Loucy (cell line): ENCODE measurements at regions not wholly inside any gene's neighbourhood (a gene's known extent, or its start where the extent isn't known, plus 50 kb on each side); places are given as distances from the start of the nearest gene placed in this dataset.
"Not testable (repeated sequence)": the region's sequence is repeated elsewhere in the genome, so short reads cannot be mapped to it uniquely, and the experiment has no call there.

Source experiments
- H2AFZ ChIP-seq: fragments of 200-600 bp; sonication (generic); 2 replicates; pipeline ENCODE4 v1.6.0; 2016; ENCODE audit warnings: antibody characterized with exemption, mild to moderate bottlenecking, low read length, moderate library complexity
- H3F3A ChIP-seq: fragments of 200-600 bp; 2 replicates; pipeline ENCODE4 v1.6.0; 2016; ENCODE audit warnings: antibody characterized with exemption, low read depth, mild to moderate bottlenecking
- H3K27me3 ChIP-seq: fragments of 200-600 bp; sonication (generic); 2 replicates; pipeline ENCODE4 v1.6.1; 2014; ENCODE audit warnings: low read length, mild to moderate bottlenecking; ENCODE audit not compliant: insufficient read depth, poor library complexity, severe bottlenecking
- H3K36me3 ChIP-seq: fragments of 200-600 bp; sonication (generic); 2 replicates; pipeline ENCODE4 v1.6.1; 2016; ENCODE audit warnings: low read length; ENCODE audit not compliant: insufficient read depth
- H3K4me1 ChIP-seq: fragments of 200-600 bp; sonication (generic); 2 replicates; pipeline ENCODE4 v1.5.1; 2014; ENCODE audit warnings: low read length, mild to moderate bottlenecking; ENCODE audit not compliant: insufficient read depth, poor library complexity, severe bottlenecking
- H3K4me2 ChIP-seq: fragments of 200-600 bp; sonication (generic); 2 replicates; pipeline ENCODE4 v1.6.0; 2014; ENCODE audit warnings: antibody characterized with exemption, low read length, low read depth, mild to moderate bottlenecking; ENCODE audit not compliant: poor library complexity, severe bottlenecking
- H3K4me3 ChIP-seq: fragments of 200-600 bp; sonication (generic); 2 replicates; pipeline ENCODE4 v1.5.1; 2014; ENCODE audit warnings: low read length, mild to moderate bottlenecking, mixed read lengths; ENCODE audit not compliant: poor library complexity, severe bottlenecking
- H3K79me2 ChIP-seq: fragments of 200-600 bp; sonication (generic); 2 replicates; pipeline ENCODE4 v1.6.1; 2014; ENCODE audit warnings: low read length; ENCODE audit not compliant: insufficient read depth
- H3K9ac ChIP-seq: fragments of 200-600 bp; sonication (generic); 2 replicates; pipeline ENCODE4 v1.6.0; 2014; ENCODE audit warnings: mild to moderate bottlenecking, low read depth, low read length, moderate library complexity; ENCODE audit not compliant: poor library complexity, severe bottlenecking
- H3K9me2 ChIP-seq: fragments of 200-600 bp; sonication (generic); replicated peaks from 2 replicates; pipeline ENCODE4 v1.6.1; 2016; ENCODE audit warnings: low read depth, low read length, mixed read lengths
- H3K9me3 ChIP-seq: fragments of 200-600 bp; sonication (generic); 2 replicates; pipeline ENCODE4 v1.6.1; 2014; ENCODE audit warnings: mild to moderate bottlenecking, antibody characterized with exemption, low read length, low read depth; ENCODE audit not compliant: insufficient read depth
- H4K20me1 ChIP-seq: fragments of 200-600 bp; sonication (generic); 2 replicates; pipeline ENCODE4 v1.6.0; 2014; ENCODE audit warnings: antibody characterized with exemption, low read length, mild to moderate bottlenecking; ENCODE audit not compliant: insufficient read depth, poor library complexity, severe bottlenecking
- EZH2phosphoT487 ChIP-seq: fragments of 200-600 bp; IDR thresholded peaks from 2 replicates; pipeline ENCODE4 v1.6.1; 2018; ENCODE audit warnings: antibody characterized with exemption, mild to moderate bottlenecking, moderate library complexity, borderline replicate concordance
- TF ChIP-seq, protein P1 (sequence below): fragments of 200-600 bp; sonication (generic); conservative IDR thresholded peaks from 2 replicates; pipeline ENCODE4 v1.5.1; 2014; ENCODE audit warnings: mild to moderate bottlenecking, antibody characterized with exemption, low read length

GRCh38 chrX:95509474-95509873 lies 1175.2 kb upstream of the DIAPH2 start:
- Histone ChIP-seq H3K4me1 (no peaks in the 10 kb centered on the region), H3K79me2 (no peaks in the 10 kb centered on the region), H3K4me3 (no peak overlapping the region), H3F3A (no peaks in the 10 kb centered on the region), H3K4me2 (no peak overlapping the region), H3K9ac (no peak overlapping the region), H3K9me2 (no peaks in the 10 kb centered on the region), H3K9me3 (no peaks in the 10 kb centered on the region), H4K20me1 (no peaks in the 10 kb centered on the region), H2AFZ (no peak overlapping the region), H3K27me3 (no peaks in the 10 kb centered on the region), H3K36me3 (no peaks in the 10 kb centered on the region)
- TF ChIP-seq, protein P1, sequence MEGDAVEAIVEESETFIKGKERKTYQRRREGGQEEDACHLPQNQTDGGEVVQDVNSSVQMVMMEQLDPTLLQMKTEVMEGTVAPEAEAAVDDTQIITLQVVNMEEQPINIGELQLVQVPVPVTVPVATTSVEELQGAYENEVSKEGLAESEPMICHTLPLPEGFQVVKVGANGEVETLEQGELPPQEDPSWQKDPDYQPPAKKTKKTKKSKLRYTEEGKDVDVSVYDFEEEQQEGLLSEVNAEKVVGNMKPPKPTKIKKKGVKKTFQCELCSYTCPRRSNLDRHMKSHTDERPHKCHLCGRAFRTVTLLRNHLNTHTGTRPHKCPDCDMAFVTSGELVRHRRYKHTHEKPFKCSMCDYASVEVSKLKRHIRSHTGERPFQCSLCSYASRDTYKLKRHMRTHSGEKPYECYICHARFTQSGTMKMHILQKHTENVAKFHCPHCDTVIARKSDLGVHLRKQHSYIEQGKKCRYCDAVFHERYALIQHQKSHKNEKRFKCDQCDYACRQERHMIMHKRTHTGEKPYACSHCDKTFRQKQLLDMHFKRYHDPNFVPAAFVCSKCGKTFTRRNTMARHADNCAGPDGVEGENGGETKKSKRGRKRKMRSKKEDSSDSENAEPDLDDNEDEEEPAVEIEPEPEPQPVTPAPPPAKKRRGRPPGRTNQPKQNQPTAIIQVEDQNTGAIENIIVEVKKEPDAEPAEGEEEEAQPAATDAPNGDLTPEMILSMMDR: no peak
- TF ChIP-seq EZH2phosphoT487: no peak

DNA sequence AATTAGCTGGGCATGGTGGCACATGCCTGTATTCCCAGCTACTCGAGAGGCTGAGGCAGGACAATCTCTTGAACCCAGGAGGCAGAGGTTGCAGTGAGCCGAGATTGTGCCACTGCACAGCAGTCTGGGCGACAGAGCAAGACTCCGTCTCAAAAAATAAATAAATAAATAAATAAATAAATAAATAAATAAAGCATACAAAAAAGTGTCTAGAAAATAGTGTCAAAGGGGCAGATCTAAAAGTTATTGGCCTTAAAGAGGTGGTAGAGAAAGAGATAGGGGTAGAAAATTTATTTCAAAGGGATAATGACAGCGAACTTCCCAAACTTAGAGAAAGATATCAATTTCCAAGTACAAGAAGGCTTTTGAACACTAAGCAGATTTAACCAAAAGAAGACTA lies 1160.6 kb upstream of the DIAPH2 start:
- not testable (repeated sequence) for H3K9ac ChIP-seq, H3K36me3 ChIP-seq, H3K9me2 ChIP-seq, H3K4me2 ChIP-seq, H3K27me3 ChIP-seq, H3K4me1 ChIP-seq, H3K4me3 ChIP-seq, H3F3A ChIP-seq, H3K79me2 ChIP-seq, H3K9me3 ChIP-seq, H4K20me1 ChIP-seq, H2AFZ ChIP-seq

- Histone ChIP-seq H3K4me2 (no peak overlapping the region), H4K20me1 (no peaks in the 10 kb centered on the region), H3K79me2 (no peaks in the 10 kb centered on the region), H3F3A (no peaks in the 10 kb centered on the region), H3K36me3 (no peaks in the 10 kb centered on the region), H3K9ac (no peak overlapping the region), H3K9me2 (no peaks in the 10 kb centered on the region), H3K4me3 (no peak overlapping the region), H3K4me1 (no peaks in the 10 kb centered on the region), H3K9me3 (no peaks in the 10 kb centered on the region), H2AFZ (no peak overlapping the region), H3K27me3 (no peaks in the 10 kb centered on the region)
- no peak for TF ChIP-seq EZH2phosphoT487
- TF ChIP-seq, protein P1: no peak
Observed at GRCh38 chrX:95536111-95536510, 1148.5 kb upstream of the DIAPH2 start.

- H3K4me2 ChIP-seq: no peak overlapping the region
- H3K9me3 ChIP-seq: no peaks in the 10 kb centered on the region
- H3K79me2 ChIP-seq: no peaks in the 10 kb centered on the region
- H3K4me1 ChIP-seq: no peaks in the 10 kb centered on the region
- no peaks in the 10 kb centered on the region for H3F3A ChIP-seq
- no peaks in the 10 kb centered on the region for H3K36me3 ChIP-seq
- no peaks in the 10 kb centered on the region for H4K20me1 ChIP-seq
- no peaks in the 10 kb centered on the region for H3K27me3 ChIP-seq
- H3K9me2 ChIP-seq: no peaks in the 10 kb centered on the region
- no peak overlapping the region for H3K9ac ChIP-seq
- H2AFZ ChIP-seq: no peak overlapping the region
- no peak overlapping the region for H3K4me3 ChIP-seq
- no peak for TF ChIP-seq EZH2phosphoT487
- TF ChIP-seq, protein P1: no peak
Observed at GRCh38 chrX:95536661-95537060, 1148.0 kb upstream of the DIAPH2 start.
